Activated CD8-positive, alpha-beta memory T cell treated with anti-CD3 and anti-CD28 coated beads, Interleukin-2, amount 50 U/mL, for 48 hours (primary cell): ENCODE measurements at regions not wholly inside any gene's neighbourhood (a gene's known extent, or its start where the extent isn't known, plus 50 kb on each side); places are given as distances from the start of the nearest gene placed in this dataset.
"Not testable (repeated sequence)": the region's sequence is repeated elsewhere in the genome, so short reads cannot be mapped to it uniquely, and the experiment has no call there.

Experiments used
- DNase-seq: peaks from one replicate; pipeline ENCODE4 v3.0.0-alpha.2; 2020

DNA sequence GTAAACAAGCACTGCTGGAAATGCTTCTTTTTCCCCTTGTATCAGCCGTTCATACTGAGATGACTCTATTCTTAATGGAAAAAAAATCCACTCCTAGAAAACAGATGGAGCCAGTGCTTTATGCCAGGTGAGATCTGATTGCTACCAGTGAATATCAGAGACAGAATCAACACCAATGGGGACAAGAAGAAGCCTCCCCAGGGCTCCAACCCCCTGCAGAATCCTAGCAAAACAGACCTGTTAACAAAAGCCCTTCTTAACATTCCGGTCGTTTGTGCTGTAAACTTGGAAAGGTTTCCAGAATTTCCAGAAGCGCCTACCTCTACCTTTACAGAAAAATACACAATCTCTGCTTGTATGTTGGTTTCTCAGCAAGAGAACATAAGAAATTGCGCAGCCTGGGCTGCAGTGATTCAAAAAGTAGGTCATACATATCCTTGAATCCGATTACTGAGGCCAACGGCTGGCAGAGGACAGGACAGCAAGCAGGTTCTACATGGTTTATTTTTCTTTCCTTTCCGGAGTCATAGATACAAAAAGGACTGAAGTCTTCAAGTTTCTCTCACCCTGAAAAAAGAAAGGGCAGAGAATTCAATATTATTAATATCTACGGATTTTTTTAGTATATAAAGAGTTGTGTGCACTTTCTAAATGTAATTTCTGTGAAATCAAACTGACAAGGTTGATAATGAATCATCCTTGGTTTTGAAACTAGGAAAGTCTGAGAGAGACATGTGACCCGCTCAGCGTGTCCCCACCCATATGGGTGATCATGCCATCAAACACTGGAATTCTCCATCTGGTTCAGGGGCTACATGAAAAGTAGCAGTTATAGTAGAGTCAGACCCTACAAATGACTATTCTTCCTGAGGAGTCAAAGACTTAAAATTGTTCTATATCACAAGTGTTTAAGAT is 266.7 kb upstream of the MGAT5 start:
- DNase-seq, result no peak

DNA sequence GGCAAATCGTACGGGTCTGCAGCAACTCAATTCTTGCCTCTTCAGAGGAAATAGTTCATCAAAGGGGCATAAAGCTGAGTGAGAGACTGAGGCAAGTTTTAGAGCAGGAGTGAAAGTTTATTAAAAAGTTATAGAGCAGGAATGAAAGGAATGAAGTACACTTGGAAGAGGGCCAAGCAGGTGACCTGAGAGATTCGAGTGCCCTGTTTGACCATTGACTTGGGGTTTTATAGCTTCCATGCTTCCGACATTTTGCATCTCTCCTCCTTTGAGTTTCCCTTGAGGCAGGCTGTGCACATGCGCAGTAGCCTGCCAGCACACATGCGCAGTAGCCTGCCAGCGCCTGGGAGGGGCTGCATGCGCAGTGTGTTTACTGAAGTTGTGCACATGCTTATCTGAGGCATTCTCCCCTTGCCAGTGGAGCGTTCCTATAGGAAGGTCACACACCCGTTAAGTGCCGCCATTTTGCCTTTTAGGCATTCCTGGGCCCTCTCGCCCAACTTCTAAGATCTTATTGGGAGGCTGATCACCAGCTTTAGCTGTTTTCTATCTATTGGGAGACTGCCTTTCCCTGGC is 265.5 kb upstream of the MGAT5 start:
- no peak for DNase-seq

DNA sequence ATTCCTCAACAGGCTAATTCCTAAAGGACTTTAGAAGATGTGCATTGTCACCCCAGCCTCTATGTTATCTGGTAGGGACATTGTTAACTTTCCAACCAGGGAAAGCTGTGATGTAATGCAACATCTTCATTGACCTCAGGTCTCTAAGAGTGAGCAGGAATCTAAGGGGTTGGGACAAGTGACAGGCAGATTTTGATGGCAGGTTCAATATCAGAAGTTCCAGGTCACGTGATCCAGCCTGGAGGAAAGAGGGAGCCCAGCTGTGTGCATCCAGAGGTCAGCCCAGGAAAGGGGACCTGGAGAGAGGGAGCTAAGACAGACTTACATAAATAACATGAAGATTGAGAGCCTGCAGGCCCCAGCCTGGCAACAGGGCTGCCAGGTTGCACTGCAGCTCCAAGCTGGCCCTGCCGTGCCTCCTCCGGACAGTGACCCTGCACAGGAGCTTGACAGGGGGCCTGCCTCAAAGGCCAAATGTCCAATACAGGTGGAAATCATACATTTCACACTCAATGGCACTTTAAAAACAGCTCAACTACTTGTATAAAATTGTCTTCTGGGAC is 262.2 kb upstream of the MGAT5 start:
- DNase-seq, result no peak

DNA sequence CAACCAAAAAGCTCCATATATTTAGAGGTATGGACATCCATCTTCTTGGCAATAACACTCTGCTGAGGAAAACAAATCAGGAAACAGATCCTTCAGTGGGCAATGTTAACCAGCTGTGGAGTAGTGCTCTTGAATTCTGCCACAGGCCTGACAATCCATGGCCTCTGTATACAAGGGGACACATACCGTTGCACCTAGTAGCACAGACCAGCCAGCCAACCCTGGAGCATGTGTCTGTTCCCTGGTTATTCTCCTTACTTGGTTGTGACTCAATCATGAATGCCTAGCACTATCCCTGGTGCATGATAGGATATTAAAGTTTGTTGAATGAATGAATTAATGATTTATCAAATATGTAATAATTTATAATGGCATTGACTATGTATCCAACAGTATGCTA is 261.4 kb upstream of the MGAT5 start:
- no peak for DNase-seq

DNA sequence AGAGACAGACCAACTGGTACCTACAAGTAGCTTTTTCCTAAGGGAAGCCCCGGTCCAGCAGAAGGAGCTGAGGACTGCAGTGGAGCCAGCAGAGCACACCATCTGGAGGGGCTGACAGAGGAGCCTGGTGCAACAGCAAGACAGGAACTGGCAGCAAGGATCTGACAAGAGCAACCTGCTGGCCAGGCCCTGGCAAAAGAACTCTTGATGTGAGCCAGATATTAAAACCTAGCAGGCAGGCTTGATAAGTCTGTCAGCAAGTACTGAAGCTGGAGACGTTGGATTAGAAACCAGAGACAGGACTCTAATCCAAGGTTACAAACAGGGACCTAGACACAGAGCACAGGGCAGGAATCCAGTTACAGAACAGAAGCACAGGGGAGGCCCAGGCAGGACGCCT is 260.7 kb upstream of the MGAT5 start:
- DNase-seq, result no peak

DNA sequence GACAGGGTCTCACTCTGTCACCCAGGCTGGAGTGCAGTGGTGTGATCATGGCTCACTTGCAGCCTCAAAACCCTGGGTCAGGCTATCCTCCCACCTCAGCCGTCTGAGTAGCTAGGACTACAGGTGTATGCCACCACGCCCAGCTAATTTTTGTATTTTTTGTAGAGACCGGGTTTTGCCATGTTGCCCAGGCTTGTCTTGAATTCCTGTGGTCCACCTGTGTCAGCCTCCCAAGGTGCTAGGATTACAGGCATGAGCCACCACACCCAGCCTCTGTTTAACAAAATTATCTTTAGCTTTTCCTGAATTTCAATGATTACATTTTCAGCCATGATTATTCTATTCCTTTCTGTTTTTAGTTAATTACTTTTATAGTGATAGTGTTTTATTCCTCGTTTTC is 255.1 kb upstream of the MGAT5 start:
- DNase-seq, result not testable (repeated sequence)

DNA sequence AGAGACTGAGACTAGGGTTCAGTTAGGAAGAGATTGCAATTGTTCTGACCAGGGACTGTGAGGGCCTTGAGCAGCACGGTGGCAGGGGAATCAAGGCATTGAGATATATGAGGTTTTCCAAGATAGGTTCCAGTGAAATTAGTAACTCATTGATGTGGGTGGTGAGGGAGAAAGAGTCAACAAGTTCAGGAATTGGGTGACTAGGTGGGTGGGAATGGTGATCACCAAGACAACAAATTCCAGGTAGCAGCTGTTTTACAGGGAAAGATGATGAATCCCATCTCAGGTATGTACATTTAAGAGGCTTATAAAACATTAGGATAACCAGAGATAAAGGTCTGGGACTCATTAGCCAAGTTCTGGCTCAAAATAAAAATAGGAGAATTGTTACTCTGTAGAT is 251.5 kb upstream of the MGAT5 start:
- DNase-seq, result no peak

DNA sequence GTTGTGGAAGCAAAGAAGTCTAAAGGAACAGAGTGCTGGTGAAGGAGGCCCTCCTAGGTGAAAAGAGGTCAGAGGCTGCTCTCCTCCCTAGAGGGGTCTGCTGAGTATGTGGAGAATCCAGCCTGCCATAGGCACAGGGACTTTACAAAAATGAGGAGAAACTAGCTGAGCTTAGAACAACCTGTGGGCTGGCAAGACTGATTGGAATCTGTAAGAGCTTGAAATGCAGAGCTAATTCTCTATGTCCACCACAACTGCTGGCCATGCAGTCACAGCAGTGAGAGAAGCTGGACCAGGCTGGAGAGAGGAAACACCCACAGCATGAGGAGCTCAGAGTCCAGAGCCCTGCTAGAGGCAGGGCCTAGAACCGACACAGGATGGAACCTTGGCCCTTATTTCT is 251.0 kb upstream of the MGAT5 start:
- DNase-seq, result no peak

DNA sequence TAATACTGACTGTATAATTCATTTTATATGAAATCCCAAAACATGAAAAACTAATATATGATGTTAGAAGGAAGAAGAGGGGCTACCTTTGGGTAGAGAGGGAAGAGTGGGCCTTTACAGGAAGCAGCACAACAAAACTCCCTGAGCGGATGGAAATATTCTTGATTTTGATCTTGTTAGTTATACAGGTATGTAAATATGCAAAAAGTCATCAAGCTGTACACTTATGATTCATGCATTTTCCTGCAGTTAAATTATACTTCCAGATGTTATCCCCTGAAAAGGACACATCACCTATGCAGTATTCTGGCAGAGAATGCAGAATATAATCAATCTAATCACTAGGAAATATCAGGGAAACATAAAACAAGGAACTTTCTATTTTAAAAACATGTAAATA is 249.4 kb upstream of the MGAT5 start:
- DNase-seq, result no peak

DNA sequence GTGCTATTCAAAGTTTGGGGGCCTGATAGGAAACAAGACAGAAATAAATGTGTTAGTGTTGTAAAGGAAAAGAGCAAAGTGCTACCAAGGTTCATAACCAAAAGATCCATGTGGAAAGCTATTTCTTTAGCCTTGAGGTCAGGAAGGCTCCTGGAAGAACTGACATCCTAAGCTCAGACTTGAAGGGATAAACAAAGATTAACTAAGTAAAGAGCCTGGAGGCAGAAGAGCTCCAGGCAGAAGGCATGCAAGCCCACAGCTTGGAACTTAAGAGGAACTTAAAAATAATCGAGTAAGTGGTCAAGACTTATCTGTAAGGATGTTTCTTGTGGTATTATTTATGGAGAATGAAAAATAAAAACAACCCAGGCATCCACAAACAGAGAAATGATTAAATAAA is 245.0 kb upstream of the MGAT5 start:
- no peak for DNase-seq

DNA sequence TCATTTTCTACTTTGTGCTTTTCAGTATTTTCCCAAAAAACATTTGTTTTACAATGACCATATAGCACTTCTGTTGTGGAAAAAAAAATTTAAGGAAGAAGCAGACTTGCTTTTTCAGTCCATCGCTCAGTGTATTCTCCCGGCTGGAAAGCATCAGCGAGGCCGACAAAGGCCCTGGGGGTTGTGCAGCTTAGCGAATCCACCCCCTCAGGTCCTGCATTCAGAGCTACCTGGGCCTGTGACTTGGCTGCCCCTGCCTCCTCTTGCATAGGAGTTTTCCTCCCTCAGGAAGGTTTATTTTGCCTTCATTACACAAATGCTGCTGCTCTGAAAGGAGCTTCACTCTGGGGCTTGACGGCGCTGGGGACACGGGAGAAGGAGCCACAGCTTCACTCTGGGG is 244.4 kb upstream of the MGAT5 start:
- no peak for DNase-seq

DNA sequence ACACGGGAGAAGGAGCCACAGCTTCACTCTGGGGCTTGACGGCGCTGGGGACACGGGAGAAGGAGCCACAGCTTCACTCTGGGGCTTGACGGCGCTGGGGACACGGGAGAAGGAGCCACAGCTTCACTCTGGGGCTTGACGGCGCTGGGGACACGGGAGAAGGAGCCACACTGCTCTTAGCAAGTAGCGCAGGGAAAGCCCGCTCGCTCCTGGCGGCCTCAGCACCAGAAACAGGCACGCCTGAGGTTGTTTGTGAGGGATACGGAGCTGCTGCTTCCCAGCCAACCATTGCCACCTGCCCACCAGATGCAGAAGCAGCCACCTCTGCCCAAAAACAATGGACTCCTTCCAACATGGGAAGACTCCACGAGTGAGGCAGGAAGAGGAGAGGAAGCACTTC is 244.0 kb upstream of the MGAT5 start:
- DNase-seq, result not testable (repeated sequence)

DNA sequence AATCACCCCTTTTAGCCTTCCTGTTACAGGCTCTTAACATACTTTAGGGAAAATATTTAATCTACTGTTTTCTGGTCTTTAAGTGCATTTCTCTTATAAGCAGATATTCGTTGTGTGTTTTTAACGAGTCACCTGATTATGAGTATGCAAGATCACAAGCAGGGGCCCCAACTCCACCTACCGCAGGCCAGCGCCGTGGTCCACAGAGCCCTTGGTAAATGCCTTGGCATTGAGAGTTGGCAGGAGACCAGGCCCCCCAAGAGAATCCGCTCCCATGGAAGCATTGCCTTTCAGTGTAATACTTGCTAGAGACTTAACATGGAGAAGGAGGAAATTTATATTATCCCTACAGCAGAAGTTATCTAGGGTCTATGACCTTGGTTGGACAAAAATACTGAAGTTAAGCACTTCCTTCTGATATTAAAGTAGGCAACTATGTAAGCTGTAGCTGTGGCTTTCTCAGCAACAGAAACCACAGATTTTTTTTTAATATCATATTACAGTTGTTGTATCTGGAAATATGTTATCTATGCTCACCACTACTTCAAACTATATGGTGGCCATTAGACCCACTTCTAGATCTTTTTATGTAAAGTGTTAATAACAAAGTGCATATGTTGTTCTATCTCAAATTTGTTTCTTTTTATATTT is 241.8 kb upstream of the MGAT5 start:
- DNase-seq, result no peak

DNA sequence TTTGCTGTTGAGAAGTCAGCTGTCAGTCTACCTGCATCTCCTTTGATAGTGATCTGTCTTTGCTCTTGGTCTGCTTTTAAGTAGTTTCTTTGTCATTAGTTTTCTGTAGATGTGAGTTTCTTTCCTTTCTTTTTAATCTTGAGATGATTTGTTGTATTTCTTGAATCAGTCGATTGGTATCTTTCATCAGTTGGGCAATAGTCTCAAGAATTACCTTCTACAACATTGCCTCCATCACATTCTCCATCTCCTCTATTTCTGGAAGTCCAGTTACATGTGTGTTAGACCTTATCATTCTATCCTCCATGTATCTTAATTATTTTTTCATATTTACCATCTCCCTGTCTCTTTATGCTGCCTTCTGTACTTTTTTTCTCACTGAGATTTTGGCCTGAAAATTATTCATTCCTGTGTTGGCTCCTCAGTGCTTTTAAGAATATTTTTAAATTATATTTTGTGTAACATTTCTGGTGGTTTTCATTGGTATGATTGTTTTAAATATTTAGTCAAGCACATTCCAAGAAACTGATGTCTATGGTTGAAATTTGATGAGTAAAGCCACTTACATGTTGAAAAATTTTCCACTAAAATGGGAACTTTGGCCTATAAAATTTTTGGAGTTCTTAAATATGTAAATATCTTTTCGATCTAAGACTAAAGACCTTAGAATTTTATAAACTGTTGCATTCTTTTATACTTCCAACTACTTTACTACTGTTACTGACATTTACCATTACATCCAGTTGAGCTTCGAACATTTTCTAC is 239.5 kb upstream of the MGAT5 start:
- no peak for DNase-seq

DNA sequence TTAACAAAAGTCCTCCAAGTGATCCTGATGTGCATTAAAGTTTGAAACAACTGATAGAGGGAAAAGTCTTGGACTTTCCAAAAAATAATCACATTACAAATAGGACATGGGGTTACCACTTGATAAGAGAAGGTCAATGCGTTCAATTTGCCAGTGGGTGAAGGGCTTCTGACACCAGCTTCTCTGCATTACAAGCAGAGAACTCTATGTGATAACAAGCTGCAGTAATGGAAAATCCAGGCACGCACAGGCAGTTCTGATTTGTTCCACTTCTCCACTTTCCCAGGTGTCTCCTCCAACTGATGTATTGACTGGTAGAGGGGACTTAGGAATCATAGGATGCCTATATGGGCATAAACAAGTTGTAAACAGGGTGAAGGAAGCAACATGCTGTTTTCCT is 234.0 kb upstream of the MGAT5 start:
- DNase-seq, result no peak

DNA sequence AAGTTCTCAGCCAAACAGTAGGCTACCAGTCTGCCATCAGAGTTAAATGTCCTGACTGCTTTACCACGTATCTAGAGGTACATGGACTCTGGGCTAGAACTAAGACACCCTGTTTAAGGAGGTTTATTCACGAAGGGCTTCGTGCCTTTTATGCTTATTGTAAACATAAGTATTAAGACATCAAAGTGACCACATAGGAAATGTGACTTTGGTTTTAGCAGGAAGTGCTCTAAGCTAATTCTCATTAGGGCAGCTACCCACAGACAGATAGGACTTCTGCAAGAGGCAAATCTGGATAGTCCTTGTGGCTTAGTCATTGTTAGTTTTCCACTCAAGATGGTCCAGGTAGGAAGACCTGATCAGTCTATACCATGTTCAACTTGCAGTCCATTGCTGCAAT is 233.3 kb upstream of the MGAT5 start:
- no peak for DNase-seq

DNA sequence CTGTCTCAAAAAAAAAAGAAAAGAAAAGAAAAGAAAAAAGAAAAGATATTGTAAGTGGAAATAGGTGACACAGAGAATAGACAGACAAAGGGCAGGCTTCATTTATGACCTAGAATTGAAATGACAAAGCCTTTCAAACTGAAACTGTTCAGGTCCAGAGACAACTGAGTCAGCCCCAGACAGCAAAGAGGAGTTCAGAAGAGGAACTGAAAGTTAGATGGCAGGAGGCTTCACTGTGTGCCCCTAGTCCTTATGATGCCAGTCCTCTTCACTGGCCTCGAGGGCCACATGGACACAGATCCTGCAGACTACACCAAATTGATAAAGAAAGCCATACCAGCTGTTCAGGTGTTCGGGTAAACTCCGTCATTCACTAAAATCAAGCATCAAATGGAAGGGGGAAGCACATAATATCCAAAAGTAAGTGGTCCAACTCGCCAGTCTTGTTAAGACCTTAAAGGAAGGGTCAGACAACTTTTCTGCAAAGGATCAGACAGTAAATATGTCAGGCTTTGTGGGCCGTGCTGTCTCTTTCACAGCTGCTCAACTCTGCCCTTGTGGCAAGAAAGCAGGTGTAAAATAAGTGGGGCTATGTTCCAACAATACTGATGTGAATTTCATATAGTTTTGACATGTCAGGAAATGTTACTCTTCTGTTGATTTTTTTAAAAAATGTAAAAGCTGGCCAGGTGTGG is 231.9 kb upstream of the MGAT5 start:
- DNase-seq, result no peak

DNA sequence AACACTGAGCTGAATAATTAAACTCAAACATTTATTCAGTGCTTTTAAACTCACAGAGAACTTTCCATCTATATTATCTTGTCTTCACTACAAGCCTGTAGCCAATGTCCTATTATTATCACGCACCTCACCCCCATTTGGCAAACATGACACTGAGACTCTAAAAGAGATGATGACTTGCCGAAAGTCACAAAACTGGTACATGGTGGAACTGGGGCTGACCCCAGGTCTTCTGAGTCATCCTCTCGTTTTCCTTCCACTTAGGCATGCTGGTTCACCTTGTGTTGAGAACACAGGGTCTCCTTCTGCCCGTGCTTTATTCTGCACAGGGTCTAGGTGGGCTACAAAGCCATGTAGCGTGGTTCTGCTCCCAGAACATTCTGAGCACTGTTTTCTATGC is 230.0 kb upstream of the MGAT5 start:
- DNase-seq, result no peak

DNA sequence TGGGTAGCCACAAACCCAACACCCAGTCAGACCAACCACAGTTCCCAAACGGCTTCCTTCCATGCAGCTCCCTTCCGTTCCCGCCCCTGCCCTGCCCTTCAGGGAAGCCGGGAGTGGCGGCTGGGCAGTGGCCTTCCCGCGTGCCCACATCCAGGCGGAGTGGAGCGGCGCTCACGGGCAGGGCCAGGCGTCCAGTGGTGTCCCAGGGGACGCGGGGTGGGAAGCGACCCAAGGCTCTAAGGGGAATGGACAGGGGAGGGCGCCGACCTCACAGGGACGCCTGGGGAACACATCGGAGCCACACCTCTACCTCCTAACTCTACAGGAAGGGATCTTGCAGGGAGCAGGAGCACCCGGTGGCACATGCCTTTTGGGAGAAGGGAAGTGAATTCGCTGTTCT is 225.9 kb upstream of the MGAT5 start:
- no peak for DNase-seq

DNA sequence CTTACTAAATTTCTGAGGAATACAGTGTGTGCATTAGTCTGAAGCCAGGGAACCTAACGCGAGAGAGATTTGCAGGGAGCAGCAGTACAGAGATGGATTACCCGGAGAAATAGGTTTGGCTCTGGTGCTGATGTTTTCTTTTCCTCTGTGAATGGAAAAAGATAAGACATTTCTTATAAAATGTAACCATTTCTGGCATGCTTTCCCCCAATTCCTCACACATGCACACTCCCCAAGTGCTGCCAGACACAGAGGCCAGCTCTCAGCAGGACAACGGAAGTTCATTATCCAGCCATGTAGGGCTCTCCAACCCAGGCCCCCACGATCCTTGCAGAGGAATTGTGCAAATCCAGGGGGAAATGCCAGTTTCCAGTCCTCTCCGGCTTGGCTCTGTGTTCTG is 224.5 kb upstream of the MGAT5 start:
- no peak for DNase-seq

DNA sequence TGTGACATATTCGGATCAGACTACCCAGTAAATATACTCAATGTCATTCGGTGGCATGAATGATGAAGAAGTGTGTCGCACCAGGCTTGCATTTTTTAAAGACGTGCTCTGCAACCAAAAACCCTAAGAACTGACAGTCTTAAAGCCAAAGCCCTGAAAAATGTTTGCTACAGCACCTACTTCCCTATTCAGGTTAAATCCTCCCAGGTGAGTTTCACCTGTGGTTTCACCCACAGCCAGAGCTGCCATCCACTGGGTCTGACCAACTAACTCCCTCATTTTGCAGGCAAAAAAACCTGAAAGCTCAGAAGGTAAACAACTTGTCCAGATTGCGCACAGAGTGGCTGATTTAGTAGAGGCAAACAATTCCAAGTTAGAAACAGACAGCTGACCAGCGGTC is 222.3 kb upstream of the MGAT5 start:
- DNase-seq, result no peak

DNA sequence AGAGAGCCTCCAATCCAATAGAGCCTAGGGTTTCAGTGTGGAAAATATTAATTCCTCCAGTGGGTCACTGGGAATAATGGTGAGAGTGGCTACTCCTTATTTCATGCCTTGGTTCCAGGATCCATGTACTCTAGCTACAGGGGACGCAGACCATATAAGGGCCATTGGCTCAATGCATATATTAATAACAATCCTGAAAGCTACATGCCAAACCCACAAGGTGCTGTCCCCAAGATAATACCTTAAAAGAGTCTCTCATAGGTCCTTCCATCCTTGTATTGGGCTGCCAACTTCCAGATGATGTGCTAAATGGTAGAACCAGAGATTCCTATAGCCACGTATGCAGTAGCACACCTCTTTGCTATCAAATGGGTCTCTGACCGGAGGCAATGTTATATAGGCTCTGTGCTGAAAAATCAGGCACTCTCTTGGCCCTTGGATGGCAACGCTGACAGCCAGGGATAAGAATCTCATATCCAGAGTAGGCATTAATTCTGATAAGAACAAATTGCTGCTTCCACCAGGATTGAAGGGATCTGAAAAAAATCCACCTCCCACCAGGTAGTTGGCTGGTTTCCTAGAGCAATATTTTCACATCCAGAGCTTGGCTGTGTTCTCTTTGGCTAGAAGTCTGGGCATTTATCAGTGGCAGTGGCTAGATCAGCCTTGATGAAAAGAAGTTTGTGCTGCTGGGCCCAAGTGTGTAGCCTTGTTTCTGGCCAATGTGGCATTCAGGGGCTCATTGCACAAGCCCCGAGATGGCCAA is 218.1 kb upstream of the MGAT5 start:
- DNase-seq, result no peak
